Fibroblast of lung (primary cell): ENCODE measurements at regions not wholly inside any gene's neighbourhood (a gene's known extent, or its start where the extent isn't known, plus 50 kb on each side); places are given as distances from the start of the nearest gene placed in this dataset.
A peak's percentile ranks its signal among the peaks of the same experiment; 100 is the strongest.

Experiments
- DNase-seq, 2 donors: peaks; one replicate each; pipeline versions ENCODE4 v3.0.0 to v3.0.0-alpha.2; 2010; ENCODE audit warnings: low read depth in 2 of 2
- H2AFZ ChIP-seq: 2 replicates; pipeline ENCODE4 v1.5.1; 2012; ENCODE audit warnings: low read length, control low read depth, inconsistent platforms
- H3K27ac ChIP-seq: 2 replicates; pipeline ENCODE4 v1.5.1; 2011; ENCODE audit warnings: low read length, control low read depth; ENCODE audit not compliant: insufficient read depth
- H3K27me3 ChIP-seq: 2 replicates; pipeline ENCODE4 v1.5.1; 2011; ENCODE audit warnings: mild to moderate bottlenecking, low read length; ENCODE audit not compliant: control insufficient read depth, insufficient read depth
- H3K36me3 ChIP-seq: 2 replicates; pipeline ENCODE4 v1.5.1; 2011; ENCODE audit warnings: low read length; ENCODE audit not compliant: control insufficient read depth, insufficient read depth
- H3K4me1 ChIP-seq: 2 replicates; pipeline ENCODE4 v1.5.1; 2011; ENCODE audit warnings: low read length; ENCODE audit not compliant: control insufficient read depth, insufficient read depth; ENCODE audit errors: extremely low read depth
- H3K4me2 ChIP-seq: 2 replicates; pipeline ENCODE4 v1.5.1; 2011; ENCODE audit warnings: low read length, control low read depth; ENCODE audit not compliant: insufficient read depth; ENCODE audit errors: extremely low read depth
- H3K4me3 ChIP-seq, 4 experiments: fragments of 200-600 bp in 1 of 4; sonication (generic) in 1 of 4; replicated peaks in 1 of 4; 2 replicates each; pipeline ENCODE4 v1.5.1; 2011 to 2016; ENCODE audit warnings: low read length in 4 of 4, low read depth in 3 of 4, mild to moderate bottlenecking in 3 of 4, control low read depth in 2 of 4, inconsistent platforms in 1 of 4, mixed read lengths in 1 of 4; ENCODE audit not compliant: insufficient read depth in 1 of 4; ENCODE audit errors: control extremely low read depth in 1 of 4
- H3K79me2 ChIP-seq: 2 replicates; pipeline ENCODE4 v1.5.1; 2012; ENCODE audit warnings: mild to moderate bottlenecking, low read length, inconsistent platforms; ENCODE audit not compliant: control insufficient read depth, insufficient read depth
- H3K9ac ChIP-seq: 2 replicates; pipeline ENCODE4 v1.5.1; 2011; ENCODE audit warnings: mild to moderate bottlenecking, low read length, control low read depth; ENCODE audit not compliant: insufficient read depth
- H3K9me3 ChIP-seq: 2 replicates; pipeline ENCODE4 v1.5.1; 2012; ENCODE audit warnings: low read depth, low read length; ENCODE audit not compliant: control insufficient read depth, insufficient read depth
- H4K20me1 ChIP-seq: 2 replicates; pipeline ENCODE4 v1.5.1; 2011; ENCODE audit warnings: low read length; ENCODE audit not compliant: control insufficient read depth, insufficient read depth; ENCODE audit errors: extremely low read depth
- EZH2 ChIP-seq: IDR thresholded peaks from 2 replicates; pipeline ENCODE4 v1.5.1; 2012; ENCODE audit warnings: low read length, control low read depth, mild to moderate bottlenecking; ENCODE audit errors: missing control alignments
- TF ChIP-seq, protein P1 (sequence below), 2 donors: IDR thresholded peaks in 1 of 2; conservative IDR thresholded peaks in 1 of 2; 1 replicate in 1 of 2; 2 replicates in 1 of 2; pipeline ENCODE4 v1.5.1; 2011 to 2012; ENCODE audit warnings: low read length in 2 of 2, control low read depth in 1 of 2, inconsistent platforms in 1 of 2, low read depth in 1 of 2, mild to moderate bottlenecking in 1 of 2

- Histone ChIP-seq H4K20me1 (no peaks in the 10 kb centered on the region), H3K27me3 (no peaks in the 10 kb centered on the region)
Observed at GRCh38 chr12:97109441-97109840, 202.4 kb downstream of the NEDD1 start.

DNA sequence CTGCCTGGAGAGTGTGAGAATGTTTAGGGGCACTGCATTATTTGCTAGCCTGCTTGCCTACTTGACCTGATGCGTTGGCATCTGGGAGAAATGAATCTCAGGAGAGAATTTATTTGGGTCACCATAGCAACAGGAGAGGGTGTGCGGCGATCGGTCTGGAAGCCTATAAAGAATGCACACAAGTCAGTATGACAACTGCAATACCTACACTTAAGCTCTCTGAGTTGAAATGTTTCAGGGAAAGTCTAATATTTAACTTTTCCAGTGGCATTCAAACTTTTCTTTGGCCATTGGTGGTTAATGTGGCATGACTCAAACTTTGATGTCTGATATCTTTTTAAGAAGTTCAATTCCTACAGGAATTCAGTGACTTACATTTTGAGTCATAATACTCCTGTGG is 205.1 kb downstream of the NEDD1 start:
- no peak overlapping the region for H3K4me3 ChIP-seq
- H3K4me2 ChIP-seq = no peak overlapping the region
- no peak for TF ChIP-seq EZH2
- TF ChIP-seq, protein P1, sequence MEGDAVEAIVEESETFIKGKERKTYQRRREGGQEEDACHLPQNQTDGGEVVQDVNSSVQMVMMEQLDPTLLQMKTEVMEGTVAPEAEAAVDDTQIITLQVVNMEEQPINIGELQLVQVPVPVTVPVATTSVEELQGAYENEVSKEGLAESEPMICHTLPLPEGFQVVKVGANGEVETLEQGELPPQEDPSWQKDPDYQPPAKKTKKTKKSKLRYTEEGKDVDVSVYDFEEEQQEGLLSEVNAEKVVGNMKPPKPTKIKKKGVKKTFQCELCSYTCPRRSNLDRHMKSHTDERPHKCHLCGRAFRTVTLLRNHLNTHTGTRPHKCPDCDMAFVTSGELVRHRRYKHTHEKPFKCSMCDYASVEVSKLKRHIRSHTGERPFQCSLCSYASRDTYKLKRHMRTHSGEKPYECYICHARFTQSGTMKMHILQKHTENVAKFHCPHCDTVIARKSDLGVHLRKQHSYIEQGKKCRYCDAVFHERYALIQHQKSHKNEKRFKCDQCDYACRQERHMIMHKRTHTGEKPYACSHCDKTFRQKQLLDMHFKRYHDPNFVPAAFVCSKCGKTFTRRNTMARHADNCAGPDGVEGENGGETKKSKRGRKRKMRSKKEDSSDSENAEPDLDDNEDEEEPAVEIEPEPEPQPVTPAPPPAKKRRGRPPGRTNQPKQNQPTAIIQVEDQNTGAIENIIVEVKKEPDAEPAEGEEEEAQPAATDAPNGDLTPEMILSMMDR (conservative IDR thresholded peaks at IDR 0.05 in 1 of 2, IDR thresholded peaks at IDR 0.05 in 1 of 2; ENCODE audit: low read depth in 1 of 2, low read length in 2 of 2) = no peak
- H3K79me2 ChIP-seq = no peaks in the 10 kb centered on the region
- H3K36me3 ChIP-seq = no peaks in the 10 kb centered on the region
- no peaks in the 10 kb centered on the region for H3K4me1 ChIP-seq
- no peaks in the 10 kb centered on the region for H3K27me3 ChIP-seq
- no peaks in the 10 kb centered on the region for H3K9me3 ChIP-seq
- H4K20me1 ChIP-seq = no peaks in the 10 kb centered on the region
- peak in 1 of 2 donors; percentile 23 for DNase-seq
- H3K27ac ChIP-seq = no peak overlapping the region
- no peak overlapping the region for H3K9ac ChIP-seq
- H2AFZ ChIP-seq = no peak overlapping the region

More at GRCh38 chr12:97109441-97109840, 202.4 kb downstream of the NEDD1 start:
- Histone ChIP-seq H3K79me2 (no peaks in the 10 kb centered on the region), H3K36me3 (no peaks in the 10 kb centered on the region), H3K9me3 (no peaks in the 10 kb centered on the region), H3K4me2 (no peak overlapping the region), H3K27ac (no peak overlapping the region), H2AFZ (no peak overlapping the region), H3K4me1 (no peaks in the 10 kb centered on the region), H3K9ac (no peak overlapping the region), H3K4me3 (no peak overlapping the region)
- DNase-seq = no peak
- TF ChIP-seq EZH2 = no peak
- TF ChIP-seq, protein P1 (conservative IDR thresholded peaks at IDR 0.05 in 1 of 2, IDR thresholded peaks at IDR 0.05 in 1 of 2; ENCODE audit: low read depth in 1 of 2, low read length in 2 of 2) = no peak

DNA sequence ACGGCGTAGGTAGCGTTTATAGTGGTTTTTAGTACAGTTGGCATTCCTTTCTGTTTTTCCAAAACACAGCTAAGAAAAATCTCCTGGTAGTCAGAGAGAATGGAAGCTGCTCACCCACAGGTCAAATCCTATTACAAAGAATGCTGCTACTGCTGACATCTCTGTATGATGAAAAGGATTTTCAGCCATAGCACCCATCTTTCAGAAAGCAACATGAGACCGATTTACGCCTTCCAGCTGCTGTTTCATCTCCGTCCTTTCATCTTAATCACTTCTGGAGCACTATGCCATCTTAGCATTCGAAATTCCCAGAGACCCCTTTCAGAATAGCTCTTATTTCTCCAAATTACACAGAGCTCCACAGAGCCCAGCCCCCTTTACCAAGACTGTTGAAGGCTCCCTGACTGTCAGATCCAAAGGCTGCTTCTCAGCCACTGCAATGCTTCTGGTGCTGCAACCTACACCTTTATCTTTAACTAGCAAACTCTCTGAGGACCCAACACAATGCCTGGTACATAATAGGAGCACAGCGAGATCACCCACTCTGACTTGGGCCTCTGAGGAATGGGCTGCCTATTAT is 211.8 kb downstream of the NEDD1 start:
- no peaks in the 10 kb centered on the region for H3K36me3 ChIP-seq
- H4K20me1 ChIP-seq = no peaks in the 10 kb centered on the region
- H3K9ac ChIP-seq = no peak overlapping the region
- DNase-seq = peak in 1 of 2 donors; percentile 5
- TF ChIP-seq, protein P1 (conservative IDR thresholded peaks at IDR 0.05 in 1 of 2, IDR thresholded peaks at IDR 0.05 in 1 of 2; ENCODE audit: low read depth in 1 of 2, low read length in 2 of 2) = no peak
- TF ChIP-seq EZH2 = no peak
- no peaks in the 10 kb centered on the region for H3K79me2 ChIP-seq
- no peak overlapping the region for H3K4me2 ChIP-seq
- no peak overlapping the region for H3K27ac ChIP-seq
- no peak overlapping the region for H3K4me3 ChIP-seq
- no peaks in the 10 kb centered on the region for H3K9me3 ChIP-seq
- no peaks in the 10 kb centered on the region for H3K27me3 ChIP-seq
- no peaks in the 10 kb centered on the region for H3K4me1 ChIP-seq
- no peak overlapping the region for H2AFZ ChIP-seq
